Prostate gland (tissue), 2 donors: ENCODE measurements at regions not wholly inside any gene's neighbourhood (a gene's known extent, or its start where the extent isn't known, plus 50 kb on each side); places are given as distances from the start of the nearest gene placed in this dataset.

Experiments used
- DNase-seq: peaks from one replicate; pipeline ENCODE4 v3.0.0-alpha.2; 2019; ENCODE audit warnings: low spot score
- H3K27ac ChIP-seq, 2 donors: fragments of 200-600 bp; sonication (generic); 2 replicates each; pipeline ENCODE4 v1.5.1; 2017 to 2019
- H3K27me3 ChIP-seq: fragments of 200-600 bp; sonication (generic); replicated peaks from 2 replicates; pipeline ENCODE4 v1.5.1; 2019; ENCODE audit not compliant: insufficient read depth
- H3K36me3 ChIP-seq, 2 donors: fragments of 200-600 bp; sonication (generic); 1 replicate in 1 of 2; 2 replicates in 1 of 2; pipeline versions ENCODE4 v1.5.1 to v1.8.1; 2017 to 2019
- H3K4me1 ChIP-seq: fragments of 200-600 bp; sonication (generic); replicated peaks from 2 replicates; pipeline ENCODE4 v1.5.1; 2019
- H3K4me3 ChIP-seq, 2 donors: fragments of 200-600 bp; sonication (generic); 2 replicates each; pipeline ENCODE4 v1.5.1; 2017 to 2019
- H3K9me3 ChIP-seq: fragments of 200-600 bp; sonication (generic); 2 replicates; pipeline ENCODE4 v1.5.1; 2017
- CTCF ChIP-seq, 4 experiments: fragments of 200-600 bp in 2 of 4; fragments of 450-650 bp in 2 of 4; sonication (generic) in 2 of 4; IDR thresholded peaks; 1 replicate in 3 of 4; 2 replicates in 1 of 4; pipeline ENCODE4 v1.5.1; 2016 to 2019; ENCODE audit warnings: antibody characterized with exemption in 4 of 4, mild to moderate bottlenecking in 2 of 4, moderate library complexity in 2 of 4
- POLR2A ChIP-seq: fragments of 450-650 bp; IDR thresholded peaks from one replicate; pipeline ENCODE4 v1.6.1; 2016; ENCODE audit warnings: antibody characterized with exemption, mild to moderate bottlenecking
- POLR2AphosphoS5 ChIP-seq: sonication (generic); formaldehyde crosslinking; IDR thresholded peaks from one replicate; pipeline ENCODE4 v1.6.1; 2017; ENCODE audit warnings: antibody characterized with exemption
- WGBS: methylation state at CpG from one replicate; pipeline ENCODE4 v1.1.5; 2018; 5-methylcytosine and 5-hydroxymethylcytosine counted together
- intact Hi-C: fragments of 100-400 bp; cut with DNase I; formaldehyde crosslinking; loops from one replicate; pipeline ENCODE4 v1.14.2; 2022

GRCh38 chr6:119862719-119863118 is 513.2 kb upstream of the MAN1A1 start:
- no peak for TF ChIP-seq POLR2AphosphoS5
- TF ChIP-seq CTCF (IDR thresholded peaks at IDR 0.05) = no peak
- TF ChIP-seq POLR2A = no peak
- H3K9me3 ChIP-seq = no peaks in the 10 kb centered on the region
- no peak overlapping the region for H3K27ac ChIP-seq
- H3K36me3 ChIP-seq = no peaks in the 10 kb centered on the region
- no peaks in the 10 kb centered on the region for H3K4me1 ChIP-seq
- DNase-seq = no peak
- intact Hi-C loops = no loop called here
- H3K27me3 ChIP-seq = no peaks in the 10 kb centered on the region
- 74% methylated on average over 1 of the region's 1 CpG for whole genome bisulfite sequencing
- no peak overlapping the region for H3K4me3 ChIP-seq

GRCh38 chr6:119858901-119859300 is 509.3 kb upstream of the MAN1A1 start:
- Histone ChIP-seq H3K4me3 (no peak overlapping the region), H3K4me1 (no peaks in the 10 kb centered on the region), H3K27me3 (no peaks in the 10 kb centered on the region), H3K36me3 (no peaks in the 10 kb centered on the region), H3K9me3 (no peaks in the 10 kb centered on the region), H3K27ac (no peak overlapping the region)
- no peak for DNase-seq
- intact Hi-C loops = no loop called here
- TF ChIP-seq CTCF (IDR thresholded peaks at IDR 0.05) = no peak
- TF ChIP-seq POLR2AphosphoS5 = no peak
- TF ChIP-seq POLR2A = no peak
- WGBS = 100% methylated on average over 1 of the region's 1 CpG

- WGBS = 79% methylated on average over 3 of the region's 3 CpGs
- TF ChIP-seq POLR2A (no peak), POLR2AphosphoS5 (no peak), CTCF (IDR thresholded peaks at IDR 0.05) (no peak)
Measured at GRCh38 chr6:119856136-119856535, 506.6 kb upstream of the MAN1A1 start.

GRCh38 chr6:119848696-119849095 is 499.1 kb upstream of the MAN1A1 start:
- no peak overlapping the region for H3K4me3 ChIP-seq
- intact Hi-C loops = no loop called here
- 89% methylated on average over 2 of the region's 2 CpGs for WGBS
- no peak overlapping the region for H3K27ac ChIP-seq
- TF ChIP-seq POLR2A (no peak), CTCF (IDR thresholded peaks at IDR 0.05) (no peak), POLR2AphosphoS5 (no peak)
- no peaks in the 10 kb centered on the region for H3K9me3 ChIP-seq
- no peaks in the 10 kb centered on the region for H3K4me1 ChIP-seq
- H3K36me3 ChIP-seq = no peaks in the 10 kb centered on the region
- no peaks in the 10 kb centered on the region for H3K27me3 ChIP-seq
- no peak for DNase-seq

More at GRCh38 chr6:119856136-119856535, 506.6 kb upstream of the MAN1A1 start:
- Histone ChIP-seq H3K4me1 (no peaks in the 10 kb centered on the region), H3K4me3 (no peak overlapping the region), H3K27ac (no peak overlapping the region), H3K27me3 (no peaks in the 10 kb centered on the region), H3K36me3 (no peaks in the 10 kb centered on the region), H3K9me3 (no peaks in the 10 kb centered on the region)
- intact Hi-C loops = no loop called here
- no peak for DNase-seq

- DNase-seq = no peak
- H3K27me3 ChIP-seq = no peaks in the 10 kb centered on the region
- H3K9me3 ChIP-seq = no peaks in the 10 kb centered on the region
- no peaks in the 10 kb centered on the region for H3K4me1 ChIP-seq
- intact Hi-C loops = no loop called here
- H3K36me3 ChIP-seq = no peaks in the 10 kb centered on the region
- WGBS = 39% methylated on average over 1 of the region's 1 CpG
- no peak overlapping the region for H3K4me3 ChIP-seq
- TF ChIP-seq CTCF (IDR thresholded peaks at IDR 0.05) (no peak), POLR2AphosphoS5 (no peak), POLR2A (no peak)
- no peak overlapping the region for H3K27ac ChIP-seq
Measured at GRCh38 chr6:119845161-119845560, 495.6 kb upstream of the MAN1A1 start.
